Dendritic cell treated with granulocyte-macrophage colony-stimulating factor and Interleukin-4, amounts not matched to agents 40 ng/mL and 50 ng/mL, for 4 days (primary cell): ENCODE measurements at regions not wholly inside any gene's neighbourhood (a gene's known extent, or its start where the extent isn't known, plus 50 kb on each side); places are given as distances from the start of the nearest gene placed in this dataset.
"Not testable (repeated sequence)": the region's sequence is repeated elsewhere in the genome, so short reads cannot be mapped to it uniquely, and the experiment has no call there.

ENCODE experiments used
- H3K27ac Mint-ChIP-seq: one replicate; pipeline ENCODE4 v1.8.0; 2022; ENCODE audit warnings: mild to moderate bottlenecking, mixed read lengths
- H3K27me3 Mint-ChIP-seq: one replicate; pipeline ENCODE4 v1.8.0; 2022; ENCODE audit warnings: mild to moderate bottlenecking, mixed read lengths
- H3K36me3 Mint-ChIP-seq: one replicate; pipeline ENCODE4 v1.8.0; 2022; ENCODE audit warnings: low read depth, mixed read lengths
- H3K4me1 Mint-ChIP-seq: one replicate; pipeline ENCODE4 v1.8.0; 2022; ENCODE audit warnings: low read depth, mixed read lengths
- H3K4me3 Mint-ChIP-seq: one replicate; pipeline ENCODE4 v1.8.0; 2022; ENCODE audit warnings: mild to moderate bottlenecking, moderate library complexity, mixed read lengths
- H3K9me3 Mint-ChIP-seq: one replicate; pipeline ENCODE4 v1.8.0; 2022; ENCODE audit warnings: mixed read lengths
- intact Hi-C: fragments of 100-400 bp; cut with micrococcal nuclease; formaldehyde crosslinking; loops from one replicate; pipeline ENCODE4 v1.15.0; 2022

- Mint-ChIP-seq H3K4me1 (no peaks in the 10 kb centered on the region), H3K4me3 (no peak overlapping the region), H3K36me3 (peaks cover 54% of the 10 kb centered on the region), H3K27me3 (peaks cover 8% of the 10 kb centered on the region), H3K9me3 (no peaks in the 10 kb centered on the region), H3K27ac (peak overlapping the region; percentile 35)
- intact Hi-C loops: no loop called here
Observed at GRCh38 chr10:133015816-133016462, 71.8 kb upstream of the ADGRA1 start.

- Mint-ChIP-seq H3K4me1 (no peaks in the 10 kb centered on the region), H3K27me3 (peaks cover 5% of the 10 kb centered on the region), H3K9me3 (no peaks in the 10 kb centered on the region), H3K27ac (peak overlapping the region; percentile 35), H3K4me3 (no peak overlapping the region), H3K36me3 (peaks cover 48% of the 10 kb centered on the region)
- intact Hi-C loops: no loop called here
Observed at GRCh38 chr10:133015321-133015720, 72.4 kb upstream of the ADGRA1 start.

- no peak overlapping the region for H3K27ac Mint-ChIP-seq
- H3K4me3 Mint-ChIP-seq: no peak overlapping the region
- peaks cover 4% of the 10 kb centered on the region for H3K27me3 Mint-ChIP-seq
- no peaks in the 10 kb centered on the region for H3K9me3 Mint-ChIP-seq
- H3K36me3 Mint-ChIP-seq: peaks cover 41% of the 10 kb centered on the region
- H3K4me1 Mint-ChIP-seq: no peaks in the 10 kb centered on the region
- intact Hi-C loops: loop anchor here (5.0 kb wide), 1 partner anchor 243 kb away; no protein-coding TSS in a partner anchor
Observed at GRCh38 chr10:133014416-133015210, 72.2 kb upstream of the CFAP46 start.

DNA sequence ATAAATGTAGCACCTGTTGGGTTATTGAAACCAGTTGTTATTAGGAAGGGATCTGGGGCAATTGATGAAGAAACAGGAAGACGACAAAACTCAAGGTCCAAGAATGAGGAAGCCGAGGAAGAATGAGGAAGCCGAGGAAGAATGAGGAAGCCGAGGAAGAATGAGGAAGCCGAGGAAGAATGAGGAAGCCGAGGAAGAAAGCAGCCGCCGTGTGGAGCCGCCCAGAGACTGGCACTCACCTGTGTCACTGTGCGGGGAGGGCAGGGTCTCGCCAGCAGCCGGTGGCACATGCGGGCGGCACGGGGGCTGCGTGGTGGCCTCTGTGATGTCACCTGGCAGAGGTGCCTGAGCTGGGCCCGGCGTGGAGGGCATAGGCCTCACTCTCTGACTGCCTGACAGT lies 71.1 kb upstream of the CFAP46 start:
- Mint-ChIP-seq H3K27me3 (no peaks in the 10 kb centered on the region), H3K27ac (no peak overlapping the region), H3K9me3 (no peaks in the 10 kb centered on the region), H3K36me3 (peaks cover 35% of the 10 kb centered on the region), H3K4me1 (peaks cover 6% of the 10 kb centered on the region), H3K4me3 (peak overlapping the region; percentile 21)
- intact Hi-C loops: loop anchor here (5.0 kb wide), 1 partner anchor 244 kb away; no protein-coding TSS in a partner anchor

DNA sequence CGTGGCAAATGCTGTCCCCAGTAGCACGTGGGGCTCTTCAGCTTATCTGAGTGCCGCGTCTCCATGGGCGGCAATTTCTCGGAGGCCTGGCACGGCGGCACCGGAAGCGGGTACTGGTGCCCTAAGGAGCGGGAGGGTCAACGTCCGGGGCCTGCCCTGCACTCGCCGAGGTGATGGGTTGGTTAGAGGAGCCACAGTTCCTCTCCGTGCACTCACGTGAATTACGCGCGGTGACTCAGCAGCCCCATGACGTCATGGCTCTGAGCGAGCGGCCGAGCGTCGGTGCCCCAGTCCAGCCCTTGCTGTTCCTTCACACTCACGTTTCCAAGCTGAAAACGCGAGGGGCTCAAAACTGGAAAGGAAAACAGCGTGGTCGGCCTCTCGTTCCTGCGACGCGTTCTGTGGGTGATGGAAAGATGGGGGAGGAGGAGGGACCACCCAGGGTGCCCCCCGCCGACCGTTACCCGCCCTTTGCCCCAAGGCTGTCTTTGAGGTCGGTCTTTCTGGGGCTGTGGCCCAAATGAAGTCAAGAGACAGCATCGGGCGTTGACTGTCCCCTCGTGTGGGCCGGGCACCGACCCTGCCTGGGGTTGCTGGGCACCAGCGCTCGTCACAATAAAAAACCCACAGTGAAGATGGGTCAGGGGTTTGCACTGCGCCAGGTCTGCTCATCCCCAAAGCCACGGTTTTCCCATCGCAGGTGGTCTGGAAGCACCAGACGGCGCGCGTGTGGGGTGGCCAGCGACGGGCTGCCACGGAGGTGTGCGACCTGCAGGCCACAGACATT lies 70.4 kb upstream of the CFAP46 start:
- peak overlapping the region; percentile 44 for H3K4me3 Mint-ChIP-seq

DNA sequence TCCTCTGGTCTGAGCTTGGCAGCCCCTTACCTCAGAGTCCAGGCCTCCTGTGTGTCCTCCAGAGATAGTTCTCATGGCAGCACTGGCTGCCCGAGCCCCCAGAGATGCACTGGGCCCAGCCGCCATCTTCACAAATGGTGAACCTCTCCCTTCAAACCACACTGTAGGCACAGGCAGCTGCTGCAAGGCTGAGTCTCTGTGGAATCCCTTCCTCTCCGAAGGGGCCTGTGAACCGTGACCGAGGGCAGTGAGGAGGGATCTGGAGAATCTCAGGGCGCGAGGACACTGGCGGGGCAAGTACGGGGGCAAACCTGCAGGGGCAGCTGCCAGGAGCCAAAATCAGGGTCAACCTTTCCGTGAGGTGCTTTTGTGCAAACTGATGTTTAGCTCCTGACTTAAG lies 69.5 kb upstream of the CFAP46 start:
- no peak overlapping the region for H3K4me3 Mint-ChIP-seq
- intact Hi-C loops: loop anchor here (5.0 kb wide), 1 partner anchor 245 kb away; no protein-coding TSS in a partner anchor
- no peaks in the 10 kb centered on the region for H3K9me3 Mint-ChIP-seq
- H3K27ac Mint-ChIP-seq: no peak overlapping the region
- H3K4me1 Mint-ChIP-seq: peaks cover 14% of the 10 kb centered on the region
- peaks cover 29% of the 10 kb centered on the region for H3K36me3 Mint-ChIP-seq
- H3K27me3 Mint-ChIP-seq: no peaks in the 10 kb centered on the region

More for the DNA sequence above, 70.4 kb upstream of the CFAP46 start:
- Mint-ChIP-seq H3K36me3 (peaks cover 35% of the 10 kb centered on the region), H3K4me1 (peaks cover 12% of the 10 kb centered on the region), H3K9me3 (no peaks in the 10 kb centered on the region), H3K27me3 (no peaks in the 10 kb centered on the region), H3K27ac (no peak overlapping the region)
- intact Hi-C loops: loop anchor here (5.0 kb wide), 1 partner anchor 245 kb away; no protein-coding TSS in a partner anchor

DNA sequence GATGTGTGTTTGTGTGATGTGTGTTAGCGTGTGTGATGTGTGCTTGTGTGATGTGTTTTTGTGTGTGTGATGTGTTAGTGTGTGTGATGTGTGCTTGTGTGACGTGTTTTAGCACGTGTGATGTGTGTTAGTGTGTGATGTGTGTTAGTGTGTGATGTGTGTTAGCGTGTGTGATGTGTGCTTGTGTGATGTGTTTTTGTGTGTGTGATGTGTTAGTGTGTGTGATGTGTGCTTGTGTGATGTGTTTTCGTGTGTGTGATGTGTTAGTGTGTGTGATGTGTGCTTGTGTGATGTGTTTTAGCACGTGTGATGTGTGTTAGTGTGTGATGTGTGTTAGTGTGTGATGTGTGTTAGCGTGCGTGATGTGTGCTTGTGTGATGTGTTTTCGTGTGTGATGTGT lies 69.0 kb upstream of the CFAP46 start:
- not testable (repeated sequence) for H3K27me3 Mint-ChIP-seq, H3K27ac Mint-ChIP-seq, H3K4me3 Mint-ChIP-seq, H3K9me3 Mint-ChIP-seq
- Mint-ChIP-seq H3K4me1 (peaks cover 18% of the 10 kb centered on the region), H3K36me3 (peaks cover 24% of the 10 kb centered on the region)
- intact Hi-C loops: loop anchor here (5.0 kb wide), 1 partner anchor 246 kb away; no protein-coding TSS in a partner anchor

GRCh38 chr10:133010843-133011179 lies 68.4 kb upstream of the CFAP46 start:
- H3K27me3 Mint-ChIP-seq, H3K4me3 Mint-ChIP-seq, H3K27ac Mint-ChIP-seq, H3K9me3 Mint-ChIP-seq: not testable (repeated sequence)
- intact Hi-C loops: loop anchor here (5.0 kb wide), 1 partner anchor 246 kb away; no protein-coding TSS in a partner anchor
- Mint-ChIP-seq H3K36me3 (peaks cover 19% of the 10 kb centered on the region), H3K4me1 (peaks cover 22% of the 10 kb centered on the region)

DNA sequence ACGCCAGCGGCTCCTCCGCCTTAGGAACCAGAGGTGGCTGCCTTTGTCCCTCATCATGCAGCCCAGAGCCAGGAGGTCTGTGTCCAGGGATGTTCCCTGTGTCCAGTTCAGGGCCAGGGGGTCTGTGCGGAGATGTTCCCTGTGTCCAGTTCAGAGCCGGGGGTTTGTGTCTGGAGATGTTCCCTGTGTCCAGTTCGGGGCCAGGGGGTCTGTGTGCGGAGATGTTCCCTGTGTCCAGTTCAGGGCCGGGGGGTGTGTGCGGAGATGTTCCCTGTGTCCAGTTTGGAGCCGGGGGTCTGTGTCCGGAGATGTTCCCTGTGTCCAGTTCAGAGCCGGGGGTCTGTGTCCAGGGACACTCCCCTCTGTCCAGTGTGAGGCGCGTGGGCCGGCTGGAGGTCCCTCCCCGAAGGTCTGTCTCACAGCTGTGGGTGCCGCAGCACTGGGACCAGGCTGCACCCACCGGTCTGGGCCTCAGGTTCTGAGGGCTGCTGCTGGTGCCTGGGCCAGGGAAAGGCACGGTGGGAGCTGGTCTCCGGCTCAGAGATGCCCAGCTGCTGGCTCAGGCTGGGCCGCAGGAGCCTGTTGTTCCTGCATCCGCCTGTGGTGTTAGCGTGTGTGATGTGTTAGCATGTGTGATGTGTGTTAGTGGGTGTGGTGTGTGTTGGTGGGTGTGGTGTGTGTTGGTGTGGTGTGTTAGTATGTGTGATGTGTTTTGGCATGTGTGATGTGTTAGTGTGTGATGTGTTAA lies 67.9 kb upstream of the CFAP46 start:
- H3K36me3 Mint-ChIP-seq: peaks cover 13% of the 10 kb centered on the region
- H3K4me1 Mint-ChIP-seq: peaks cover 26% of the 10 kb centered on the region
- intact Hi-C loops: loop anchor here (5.0 kb wide), 1 partner anchor 247 kb away; no protein-coding TSS in a partner anchor
- H3K9me3 Mint-ChIP-seq: no peaks in the 10 kb centered on the region
- peaks cover under 1% of the 10 kb centered on the region for H3K27me3 Mint-ChIP-seq
- H3K4me3 Mint-ChIP-seq: no peak overlapping the region
- H3K27ac Mint-ChIP-seq: no peak overlapping the region

DNA sequence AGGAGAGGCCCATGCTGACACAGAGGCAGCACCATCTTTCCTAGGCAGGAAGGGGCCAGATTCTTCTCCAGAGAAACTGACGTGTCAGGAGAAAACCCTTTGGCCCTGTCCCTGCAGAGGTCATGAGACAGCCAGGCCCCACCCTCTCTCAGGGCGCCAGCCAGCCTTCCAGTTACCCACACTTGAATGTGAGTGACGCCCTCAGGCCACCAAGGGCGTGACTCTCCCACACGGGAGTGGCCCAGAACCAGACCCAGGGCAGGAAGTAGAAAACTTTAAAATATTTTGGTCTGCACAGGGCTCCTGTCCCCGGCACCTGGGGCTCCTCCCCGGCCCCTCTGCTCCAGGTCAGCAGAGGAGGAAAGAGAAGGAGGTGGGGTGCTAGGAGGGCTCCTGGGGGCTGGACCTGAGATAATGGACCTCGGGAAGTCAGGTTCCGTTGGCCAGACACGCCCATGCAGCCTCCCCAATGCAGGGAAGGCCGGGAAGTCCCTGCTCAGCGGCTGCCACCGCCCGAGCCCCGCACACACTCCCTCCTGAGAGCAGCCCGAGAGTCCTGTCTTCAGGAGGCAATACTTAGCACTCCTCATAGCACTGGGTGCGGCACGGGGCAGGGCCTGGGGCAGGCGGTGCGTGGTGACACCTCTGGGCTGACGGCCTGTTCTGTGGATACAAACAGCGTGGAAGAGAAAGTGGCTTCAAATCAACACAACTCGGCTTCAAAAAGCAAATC lies 67.0 kb upstream of the CFAP46 start:
- Mint-ChIP-seq H3K27ac (no peak overlapping the region), H3K4me1 (peaks cover 33% of the 10 kb centered on the region), H3K36me3 (peaks cover 8% of the 10 kb centered on the region), H3K4me3 (no peak overlapping the region), H3K27me3 (peaks cover 2% of the 10 kb centered on the region), H3K9me3 (no peaks in the 10 kb centered on the region)
- intact Hi-C loops: no loop called here

DNA sequence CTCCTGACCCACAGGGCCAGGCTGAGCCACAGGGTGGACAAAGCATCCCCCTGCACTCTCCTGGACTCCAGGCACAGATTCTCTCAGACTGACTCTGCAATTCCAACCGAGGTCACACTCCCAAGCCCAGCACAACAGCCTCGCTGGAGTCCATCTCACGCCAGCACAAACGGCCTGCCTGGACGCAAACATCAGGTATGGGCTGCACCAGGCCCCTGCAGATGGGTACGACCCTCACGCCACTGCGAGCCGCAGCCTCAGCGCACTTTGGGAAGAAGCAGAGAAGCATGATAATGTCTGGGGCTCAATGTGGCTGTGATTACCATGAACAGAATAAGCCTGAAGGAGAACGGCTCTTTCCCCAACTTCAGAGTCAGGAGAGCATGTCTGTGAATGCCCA lies 66.4 kb upstream of the CFAP46 start:
- H3K4me1 Mint-ChIP-seq: peaks cover 35% of the 10 kb centered on the region

GRCh38 chr10:133008196-133008595 lies 65.8 kb upstream of the CFAP46 start:
- Mint-ChIP-seq H3K27me3 (peaks cover 8% of the 10 kb centered on the region), H3K4me3 (no peak overlapping the region), H3K27ac (no peak overlapping the region), H3K4me1 (peaks cover 35% of the 10 kb centered on the region), H3K9me3 (no peaks in the 10 kb centered on the region), H3K36me3 (no peaks in the 10 kb centered on the region)
- intact Hi-C loops: no loop called here

More for the DNA sequence above, 66.4 kb upstream of the CFAP46 start:
- Mint-ChIP-seq H3K27me3 (peaks cover 3% of the 10 kb centered on the region), H3K4me3 (no peak overlapping the region), H3K36me3 (peaks cover 1% of the 10 kb centered on the region), H3K9me3 (no peaks in the 10 kb centered on the region), H3K27ac (no peak overlapping the region)
- intact Hi-C loops: no loop called here

DNA sequence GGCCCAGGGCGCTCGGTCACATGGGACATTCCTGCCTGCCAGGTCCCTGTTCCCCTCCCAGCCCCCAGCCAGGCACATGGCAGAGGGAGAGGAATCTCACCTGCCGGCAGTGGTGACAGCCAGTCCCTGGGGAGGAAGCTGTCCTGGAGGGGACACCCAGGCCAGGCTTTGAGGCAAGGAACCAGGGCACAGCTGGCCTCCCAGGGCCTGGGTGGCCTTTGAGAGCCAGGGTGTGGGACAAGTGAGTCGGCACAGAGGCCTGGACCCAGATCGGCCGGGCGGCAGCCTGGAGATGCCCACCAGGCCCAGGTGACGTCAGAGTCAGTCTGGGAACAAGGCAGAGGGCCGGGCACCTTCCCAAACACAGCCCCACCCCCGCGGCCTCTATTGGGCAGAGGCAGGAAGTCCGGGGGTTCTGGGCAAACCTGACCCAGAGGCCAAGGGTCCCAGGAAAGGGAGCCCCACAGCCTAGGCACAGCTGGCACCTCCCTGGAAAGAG lies 65.0 kb upstream of the CFAP46 start:
- H3K9me3 Mint-ChIP-seq: no peaks in the 10 kb centered on the region
- no peak overlapping the region for H3K27ac Mint-ChIP-seq
- no peak overlapping the region for H3K4me3 Mint-ChIP-seq
- peaks cover 35% of the 10 kb centered on the region for H3K4me1 Mint-ChIP-seq
- H3K36me3 Mint-ChIP-seq: no peaks in the 10 kb centered on the region
- H3K27me3 Mint-ChIP-seq: peaks cover 12% of the 10 kb centered on the region
- intact Hi-C loops: no loop called here
